H9 (cell line): ENCODE measurements at regions not wholly inside any gene's neighbourhood (a gene's known extent, or its start where the extent isn't known, plus 50 kb on each side); places are given as distances from the start of the nearest gene placed in this dataset.

Experiments used
- DNase-seq: peaks from one replicate; pipeline ENCODE4 v3.0.0-alpha.2; 2017
- H2AFZ ChIP-seq: one replicate; pipeline ENCODE4 v1.6.1; 2013; ENCODE audit warnings: mild to moderate bottlenecking, low read length, control low read depth, moderate library complexity
- H2AK5ac ChIP-seq: 2 replicates; pipeline ENCODE4 v1.6.1; 2013; ENCODE audit warnings: low read length, control low read depth, mixed read lengths; ENCODE audit not compliant: insufficient read length
- H2BK120ac ChIP-seq: one replicate; pipeline ENCODE4 v1.6.1; 2013; ENCODE audit warnings: low read depth, mild to moderate bottlenecking, low read length, control low read depth, inconsistent platforms; ENCODE audit not compliant: poor library complexity, severe bottlenecking
- H2BK12ac ChIP-seq: 2 replicates; pipeline ENCODE4 v1.6.1; 2013; ENCODE audit warnings: low read length, control low read depth, mixed read lengths, low read depth; ENCODE audit not compliant: insufficient read length
- H2BK15ac ChIP-seq: 2 replicates; pipeline ENCODE4 v1.6.1; 2013; ENCODE audit warnings: low read depth, low read length, control low read depth
- H2BK20ac ChIP-seq: one replicate; pipeline ENCODE4 v1.6.1; 2013; ENCODE audit warnings: low read depth, mild to moderate bottlenecking, low read length, control low read depth, inconsistent platforms; ENCODE audit not compliant: poor library complexity, severe bottlenecking
- H2BK5ac ChIP-seq: 2 replicates; pipeline ENCODE4 v1.6.1; 2013; ENCODE audit warnings: low read length, control low read depth, mixed read lengths; ENCODE audit not compliant: insufficient read length
- H3K14ac ChIP-seq: 2 replicates; pipeline ENCODE4 v1.6.1; 2013; ENCODE audit warnings: low read length, control low read depth; ENCODE audit not compliant: insufficient read depth
- H3K18ac ChIP-seq: 2 replicates; pipeline ENCODE4 v1.6.1; 2013; ENCODE audit warnings: low read depth, mild to moderate bottlenecking, mixed read lengths, low read length, control low read depth; ENCODE audit not compliant: insufficient read length
- H3K23ac ChIP-seq: 2 replicates; pipeline ENCODE4 v1.6.1; 2013; ENCODE audit warnings: low read length, control low read depth, mixed read lengths, low read depth; ENCODE audit not compliant: insufficient read length
- H3K23me2 ChIP-seq: 2 replicates; pipeline ENCODE4 v1.6.1; 2013; ENCODE audit warnings: low read depth, mild to moderate bottlenecking, mixed read lengths, low read length, control low read depth; ENCODE audit not compliant: insufficient read length, poor library complexity, severe bottlenecking
- H3K27ac ChIP-seq: 2 replicates; pipeline ENCODE4 v1.5.1; 2013; ENCODE audit warnings: low read length, control low read depth, mixed read lengths, low read depth; ENCODE audit not compliant: insufficient read length
- H3K27me3 ChIP-seq: 2 replicates; pipeline ENCODE4 v1.6.1; 2013; ENCODE audit warnings: low read length, control low read depth, inconsistent platforms; ENCODE audit not compliant: insufficient read depth
- H3K4ac ChIP-seq: 2 replicates; pipeline ENCODE4 v1.6.1; 2013; ENCODE audit warnings: low read depth, mild to moderate bottlenecking, control low read depth, inconsistent platforms, low read length, moderate library complexity
- H3K4me1 ChIP-seq: 2 replicates; pipeline ENCODE4 v1.6.1; 2013; ENCODE audit warnings: low read length, control low read depth, inconsistent platforms; ENCODE audit not compliant: insufficient read depth
- H3K4me2 ChIP-seq: 2 replicates; pipeline ENCODE4 v1.6.1; 2013; ENCODE audit warnings: low read length, control low read depth, mixed read lengths; ENCODE audit not compliant: insufficient read length, insufficient read depth
- H3K56ac ChIP-seq: 2 replicates; pipeline ENCODE4 v1.6.1; 2013; ENCODE audit warnings: low read depth, mild to moderate bottlenecking, mixed read lengths, low read length, control low read depth; ENCODE audit not compliant: insufficient read length
- H3K79me1 ChIP-seq: 2 replicates; pipeline ENCODE4 v1.6.1; 2013; ENCODE audit warnings: low read depth, mild to moderate bottlenecking, moderate library complexity, low read length, control low read depth, inconsistent platforms; ENCODE audit not compliant: insufficient read depth, poor library complexity, severe bottlenecking
- H3K79me2 ChIP-seq: 2 replicates; pipeline ENCODE4 v1.6.1; 2013; ENCODE audit warnings: low read length, control low read depth, inconsistent platforms; ENCODE audit not compliant: insufficient read depth
- H3K9ac ChIP-seq: 2 replicates; pipeline ENCODE4 v1.6.1; 2013; ENCODE audit warnings: low read length, control low read depth, mixed read lengths; ENCODE audit not compliant: insufficient read length; ENCODE audit errors: extremely low read depth
- H3K9me3 ChIP-seq: one replicate; pipeline ENCODE4 v1.6.1; 2013; ENCODE audit warnings: low read depth, low read length, inconsistent platforms; ENCODE audit not compliant: control insufficient read depth
- H3T11ph ChIP-seq: one replicate; pipeline ENCODE4 v1.6.1; 2013; ENCODE audit warnings: mild to moderate bottlenecking, low read length, control low read depth, inconsistent platforms
- H4K20me1 ChIP-seq: one replicate; pipeline ENCODE4 v1.6.1; 2013; ENCODE audit not compliant: control insufficient read depth, insufficient read length, insufficient read depth
- H4K5ac ChIP-seq: 2 replicates; pipeline ENCODE4 v1.6.1; 2013; ENCODE audit warnings: low read depth, mild to moderate bottlenecking, mixed read lengths, low read length, control low read depth; ENCODE audit not compliant: insufficient read length
- H4K8ac ChIP-seq: replicated peaks from 2 replicates; pipeline ENCODE4 v1.6.1; 2013; ENCODE audit warnings: low read length, control low read depth, mixed read lengths, low read depth; ENCODE audit not compliant: insufficient read length
- H4K91ac ChIP-seq: 2 replicates; pipeline ENCODE4 v1.6.1; 2013; ENCODE audit warnings: low read depth, mild to moderate bottlenecking, moderate library complexity, mixed read lengths, low read length, control low read depth; ENCODE audit not compliant: insufficient read length
- H3K27ac Mint-ChIP-seq, 3 experiments: 2 replicates in 2 of 3; 3 replicates in 1 of 3; pipeline ENCODE4 v1.8.0; 2020 to 2021; ENCODE audit warnings: mixed read lengths in 3 of 3, mild to moderate bottlenecking in 1 of 3, moderate library complexity in 1 of 3
- H3K27me3 Mint-ChIP-seq: 2 replicates; pipeline ENCODE4 v1.8.0; 2021; ENCODE audit warnings: low read depth, mild to moderate bottlenecking, moderate library complexity, mixed read lengths
- H3K36me3 Mint-ChIP-seq, 3 experiments: 2 replicates in 2 of 3; 3 replicates in 1 of 3; pipeline ENCODE4 v1.8.0; 2020 to 2021; ENCODE audit warnings: low read depth in 3 of 3, mixed read lengths in 3 of 3; ENCODE audit not compliant: insufficient read depth in 1 of 3
- H3K4me1 Mint-ChIP-seq, 2 experiments: 2 replicates each; pipeline ENCODE4 v1.8.0; 2020; ENCODE audit warnings: mixed read lengths in 2 of 2
- H3K4me3 Mint-ChIP-seq, 2 experiments: 2 replicates in 1 of 2; 3 replicates in 1 of 2; pipeline ENCODE4 v1.8.0; 2020 to 2021; ENCODE audit warnings: mild to moderate bottlenecking in 2 of 2, mixed read lengths in 2 of 2, moderate library complexity in 1 of 2
- H3K9me3 Mint-ChIP-seq, 2 experiments: 2 replicates in 1 of 2; 3 replicates in 1 of 2; pipeline ENCODE4 v1.8.0; 2020; ENCODE audit warnings: mild to moderate bottlenecking in 2 of 2, mixed read lengths in 2 of 2, moderate library complexity in 1 of 2
- CTCF ChIP-seq: fragments of 200-600 bp; sonication (generic); conservative IDR thresholded peaks from 3 replicates; pipeline ENCODE4 v1.8.0; 2021; ENCODE audit warnings: antibody characterized with exemption, mild to moderate bottlenecking
- WGBS: extraction: QIAGEN DNeasy Blood & Tissue Kit; methylation state at CpG from one replicate; pipeline ENCODE4 v1.1.7; 2013; ENCODE audit warnings: missing lambda C conversion rate, low lambda C conversion rate, mixed read lengths; ENCODE audit not compliant: insufficient read length; ENCODE audit errors: extremely low coverage; 5-methylcytosine and 5-hydroxymethylcytosine counted together

- Histone ChIP-seq H3K14ac (no peak overlapping the region), H2BK12ac (no peak overlapping the region), H3K4me1 (no peaks in the 10 kb centered on the region; the same call in none of the 2 replicates), H4K8ac (no peak overlapping the region), H3K18ac (no peak overlapping the region), H3K27me3 (no peaks in the 10 kb centered on the region), H3K23ac (no peak overlapping the region), H4K5ac (no peak overlapping the region), H2BK5ac (no peak overlapping the region), H3K4me2 (no peak overlapping the region), H3K9ac (no peak overlapping the region), H2BK20ac (no peak overlapping the region), H2AFZ (no peak overlapping the region), H3K4ac (no peak overlapping the region), H2AK5ac (no peak overlapping the region), H2BK120ac (no peak overlapping the region), H3K27ac (no peak overlapping the region), H3K79me1 (no peaks in the 10 kb centered on the region), H3T11ph (no peak overlapping the region), H4K91ac (no peak overlapping the region), H3K23me2 (no peaks in the 10 kb centered on the region), H2BK15ac (no peak overlapping the region), H3K79me2 (no peaks in the 10 kb centered on the region), H3K9me3 (no peaks in the 10 kb centered on the region), H4K20me1 (no peaks in the 10 kb centered on the region), H3K56ac (no peak overlapping the region)
- Mint-ChIP-seq H3K9me3 (peaks cover 11 to 15% of the 10 kb centered on the region in 2 experiments), H3K27ac (no peak overlapping the region; a peak in 1 of 7 replicates), H3K4me3 (no peak overlapping the region), H3K4me1 (peaks cover 34 to 35% of the 10 kb centered on the region in 2 experiments), H3K36me3 (peaks cover 5 to 22% (median 7%) of the 10 kb centered on the region in 3 experiments), H3K27me3 (no peaks in the 10 kb centered on the region; the same call in 1 of the 2 replicates)
- no peak for DNase-seq
- TF ChIP-seq CTCF, result no peak
- WGBS, result no CpG with 5 or more reads among the region's 1 CpG
Measured at GRCh38 chr2:216570357-216570756, 62.9 kb upstream of the IGFBP2 start.
